GM18526 (cell line): ENCODE measurements at regions not wholly inside any gene's neighbourhood (a gene's known extent, or its start where the extent isn't known, plus 50 kb on each side); places are given as distances from the start of the nearest gene placed in this dataset.

Source experiments
- POLR2A ChIP-seq: IDR thresholded peaks from 3 replicates; pipeline ENCODE4 v1.6.1; 2011; ENCODE audit not compliant: insufficient read length; ENCODE audit errors: extremely low read depth

GRCh38 chrX:46447384-46447783 lies 97.8 kb downstream of the ZNF674 start:
- no peak for TF ChIP-seq POLR2A

- peak; percentile 61 for TF ChIP-seq POLR2A
Measured at GRCh38 chrX:46446727-46447378, 98.4 kb downstream of the ZNF674 start.

GRCh38 chrX:46444011-46444410 lies 101.2 kb downstream of the ZNF674 start:
- no peak for TF ChIP-seq POLR2A

- TF ChIP-seq POLR2A, result no peak
Measured at GRCh38 chrX:46436744-46437143, 108.5 kb downstream of the ZNF674 start.

GRCh38 chrX:46433892-46434291 lies 111.3 kb downstream of the ZNF674 start:
- TF ChIP-seq POLR2A, result no peak

DNA sequence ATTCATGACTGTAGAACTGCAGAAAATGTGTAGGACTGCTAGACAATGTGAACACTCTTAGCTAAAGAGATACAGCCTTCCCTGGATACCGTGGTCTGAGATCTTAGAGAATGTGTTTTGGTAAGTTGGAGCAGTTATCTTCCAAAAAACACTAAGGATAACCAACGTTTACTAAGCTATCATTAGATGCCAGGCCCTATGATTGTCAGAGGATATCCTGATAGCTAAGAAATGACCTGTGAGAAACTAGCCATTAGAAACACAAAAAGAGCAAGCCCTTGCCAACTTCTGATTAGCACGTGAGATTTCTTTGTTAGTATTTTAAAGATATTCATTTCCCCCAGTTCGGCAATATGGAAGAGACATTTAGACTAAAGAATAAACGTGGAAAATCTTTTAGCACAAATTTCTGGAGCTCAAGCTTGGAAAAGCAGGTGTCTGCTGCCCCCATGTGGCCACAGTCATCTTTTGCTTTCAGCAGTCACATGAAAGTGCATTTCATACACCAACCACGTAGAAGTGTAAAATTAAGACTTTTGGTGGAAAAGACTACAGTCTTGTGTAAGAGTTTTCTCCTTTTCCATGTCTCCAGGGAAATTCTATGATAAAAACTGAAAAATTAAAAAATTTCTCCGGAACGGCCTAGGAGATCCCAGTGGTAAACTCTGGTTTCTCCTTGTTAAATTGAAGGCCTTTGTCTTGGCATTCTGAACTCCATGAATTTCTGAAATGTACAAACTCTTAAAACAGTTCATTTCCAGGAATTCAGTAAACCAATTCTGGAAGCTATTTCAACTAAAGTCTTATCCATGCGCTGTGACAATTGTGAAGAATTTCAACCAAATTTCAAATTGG lies 136.4 kb downstream of the ZNF674 start:
- no peak for TF ChIP-seq POLR2A

- TF ChIP-seq POLR2A, result no peak
Measured at GRCh38 chrX:46407753-46408130, 137.5 kb downstream of the ZNF674 start.

DNA sequence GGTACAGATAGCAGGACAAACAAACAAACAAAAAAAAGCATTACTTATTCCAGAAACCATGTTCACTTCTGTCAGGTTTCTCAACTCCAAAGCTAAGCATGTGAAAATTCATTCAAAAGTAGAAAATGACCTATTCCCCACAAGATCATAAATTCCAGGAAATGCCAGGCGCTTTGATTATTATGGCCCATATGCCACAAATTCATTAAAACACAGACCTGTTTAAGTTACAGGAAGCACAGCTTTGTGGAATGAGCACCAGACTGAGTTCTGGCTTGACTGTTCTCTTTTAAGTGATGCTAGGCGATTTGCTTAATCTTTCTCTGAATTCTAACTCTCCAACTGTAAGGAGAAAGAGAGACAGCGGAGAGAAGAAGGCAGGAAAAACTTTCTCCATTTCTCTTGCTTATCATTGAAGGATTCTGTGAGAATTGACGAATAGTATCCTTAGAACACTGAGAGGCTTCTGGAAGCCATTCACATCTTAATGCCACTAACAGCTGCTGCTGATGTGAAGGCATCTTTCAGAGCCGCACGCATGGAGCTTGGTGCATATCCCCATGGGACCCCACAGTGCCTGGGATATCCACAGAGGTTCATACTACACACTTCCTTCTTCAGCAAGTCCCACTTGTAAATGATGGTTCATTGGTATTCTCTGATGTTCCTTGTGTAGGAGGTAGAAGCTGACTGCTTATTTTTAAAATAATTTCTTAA lies 138.0 kb downstream of the ZNF674 start:
- TF ChIP-seq POLR2A, result no peak

DNA sequence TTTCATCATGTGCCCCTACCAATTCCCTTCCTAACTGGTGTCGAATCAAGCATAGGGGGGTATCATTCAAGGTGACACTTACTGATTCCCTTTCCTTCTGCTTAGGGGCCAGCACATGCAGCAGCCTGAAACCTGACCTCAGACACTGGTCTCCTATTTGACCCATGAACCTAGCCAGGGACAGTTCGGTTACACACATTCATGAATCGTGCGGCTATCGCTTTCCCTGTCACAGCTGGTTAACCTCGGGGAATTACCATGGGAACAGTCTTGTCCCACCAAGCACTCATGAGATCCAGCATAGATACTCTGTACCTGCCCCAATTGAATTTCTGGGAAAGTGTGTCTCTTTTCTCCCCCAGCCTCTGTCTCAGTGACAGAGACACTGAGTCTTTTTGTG lies 140.4 kb downstream of the ZNF674 start:
- TF ChIP-seq POLR2A, result no peak

GRCh38 chrX:46400530-46401443 lies 144.4 kb downstream of the ZNF674 start:
- TF ChIP-seq POLR2A, result no peak

GRCh38 chrX:46398874-46399273 lies 146.3 kb downstream of the ZNF674 start:
- no peak for TF ChIP-seq POLR2A

GRCh38 chrX:46398126-46398525 lies 147.1 kb downstream of the ZNF674 start:
- no peak for TF ChIP-seq POLR2A

GRCh38 chrX:46386511-46386910 lies 158.7 kb downstream of the ZNF674 start:
- TF ChIP-seq POLR2A, result no peak

- no peak for TF ChIP-seq POLR2A
Measured at GRCh38 chrX:46383006-46383405, 162.2 kb downstream of the ZNF674 start.

GRCh38 chrX:46382595-46382994 lies 162.6 kb downstream of the ZNF674 start:
- TF ChIP-seq POLR2A, result no peak

- no peak for TF ChIP-seq POLR2A
Measured at GRCh38 chrX:46381630-46382029, 163.6 kb downstream of the ZNF674 start.
